ENCODE measurements at regions not wholly inside any gene's neighbourhood (a gene's known extent, or its start where the extent isn't known, plus 50 kb on each side); places are given as distances from the start of the nearest gene placed in this dataset.

GRCh38 chr22:20647586-20648305, 126.2 kb upstream of the SERPIND1 start:
- no peaks in the 10 kb centered on the region for H3K4me1 ChIP-seq
- no peak for FAIRE-seq
- CTCF ChIA-PET, result interaction anchor here (0.5 to 1.4 kb wide), 3 partner anchors 17 to 83 kb away, joined by 3 to 5 read pairs (median 4); no protein-coding TSS in a partner anchor
- H3K9me3 ChIP-seq, result no peaks in the 10 kb centered on the region
- POLR2A ChIA-PET, result no interaction called here
- 13% methylated on average over 4 of the region's 4 CpGs for WGBS (ENCODE audit: missing lambda C conversion rate)
- DNase-seq (ENCODE audit: low read depth in 1 of 2, low spot score in 1 of 2), result no peak
- no peak overlapping the region for H3K4me3 ChIP-seq
- no peak overlapping the region for H3K27ac ChIP-seq
- H3K4me2 ChIP-seq, result no peak overlapping the region
- no peak for ATAC-seq
- TF ChIP-seq TP53 (CRISPR knock-in tag; IDR thresholded peaks at IDR 0.05), result no peak
- no peak for TF ChIP-seq PBX3 (IDR thresholded peaks at IDR 0.05)
- no peak for TF ChIP-seq MAX (IDR thresholded peaks at IDR 0.05)
- TF ChIP-seq POLR2AphosphoS2 (conservative IDR thresholded peaks at IDR 0.05; ENCODE audit: low read length), result no peak
- no peak for TF ChIP-seq NFE2L2 (conservative IDR thresholded peaks at IDR 0.05; ENCODE audit: low read length)
- no peak for TF ChIP-seq HDAC2 (IDR thresholded peaks at IDR 0.05)
- TF ChIP-seq RNF2 (IDR thresholded peaks at IDR 0.05; ENCODE audit: borderline replicate concordance, low read depth), result no peak
- TF ChIP-seq RCOR1 (IDR thresholded peaks at IDR 0.05; ENCODE audit: low read depth, low read length), result no peak
- TF ChIP-seq NPAS2 (CRISPR knock-in tag; IDR thresholded peaks at IDR 0.05; ENCODE audit: borderline replicate concordance), result no peak
- no peak for TF ChIP-seq CHD4 (IDR thresholded peaks at IDR 0.05; ENCODE audit: borderline replicate concordance)

GRCh38 chr22:20648306-20648903, 125.5 kb upstream of the SERPIND1 start:
- POLR2A ChIA-PET, result no interaction called here
- WGBS (ENCODE audit: missing lambda C conversion rate), result 96% methylated on average over 2 of the region's 2 CpGs
- no peak overlapping the region for H3K4me2 ChIP-seq
- TF ChIP-seq JUN (IDR thresholded peaks at IDR 0.05), result no peak
- no peak for TF ChIP-seq FOSL2 (IDR thresholded peaks at IDR 0.05)
- no peak for TF ChIP-seq FOSL2 (CRISPR knock-in tag; IDR thresholded peaks at IDR 0.05)
- TF ChIP-seq NR3C1 (IDR thresholded peaks at IDR 0.05), result no peak
- TF ChIP-seq MAFK (IDR thresholded peaks at IDR 0.05; ENCODE audit: partially characterized antibody), result no peak
- no peak for TF ChIP-seq REST (IDR thresholded peaks at IDR 0.05)
- TF ChIP-seq RAD21 (conservative IDR thresholded peaks at IDR 0.05 in 1 of 2, IDR thresholded peaks at IDR 0.05 in 1 of 2), result no peak
- TF ChIP-seq TP53 (CRISPR knock-in tag; IDR thresholded peaks at IDR 0.05), result no peak
- DNase-seq (ENCODE audit: low read depth in 1 of 2, low spot score in 1 of 2) (no peak), FAIRE-seq (no peak), ATAC-seq (no peak)
- H3K4me1 ChIP-seq, result no peaks in the 10 kb centered on the region
- no peaks in the 10 kb centered on the region for H3K9me3 ChIP-seq
- no peak overlapping the region for H3K27ac ChIP-seq
- CTCF ChIA-PET, result interaction anchor here (1.4 kb wide), 2 partner anchors 40 to 84 kb away, joined by 3 to 5 read pairs; no protein-coding TSS in a partner anchor
- H3K4me3 ChIP-seq, result no peak overlapping the region

Data from A549 (cell line).